Right lobe of liver (tissue), 4 donors: ENCODE measurements at regions not wholly inside any gene's neighbourhood (a gene's known extent, or its start where the extent isn't known, plus 50 kb on each side); places are given as distances from the start of the nearest gene placed in this dataset.

ENCODE experiments used
- POLR2A ChIP-seq: fragments of 450-650 bp; IDR thresholded peaks from one replicate; pipeline ENCODE4 v1.6.1; 2017; ENCODE audit warnings: antibody characterized with exemption, mild to moderate bottlenecking
- TF ChIP-seq, protein P1 (sequence below), 4 donors: fragments of 200-600 bp in 3 of 4; fragments of 450-650 bp in 1 of 4; IDR thresholded peaks; one replicate each; pipeline versions ENCODE4 v1.5.1 to v1.8.0; 2016 to 2022; ENCODE audit warnings: antibody characterized with exemption in 4 of 4, mild to moderate bottlenecking in 2 of 4
- donor health status: DM: no; HTN: no; CAD: no.
- donor health status: DM: no; HTN: no; CAD: no.
- donor health status: DM: no; HTN: yes; CAD: no.

DNA sequence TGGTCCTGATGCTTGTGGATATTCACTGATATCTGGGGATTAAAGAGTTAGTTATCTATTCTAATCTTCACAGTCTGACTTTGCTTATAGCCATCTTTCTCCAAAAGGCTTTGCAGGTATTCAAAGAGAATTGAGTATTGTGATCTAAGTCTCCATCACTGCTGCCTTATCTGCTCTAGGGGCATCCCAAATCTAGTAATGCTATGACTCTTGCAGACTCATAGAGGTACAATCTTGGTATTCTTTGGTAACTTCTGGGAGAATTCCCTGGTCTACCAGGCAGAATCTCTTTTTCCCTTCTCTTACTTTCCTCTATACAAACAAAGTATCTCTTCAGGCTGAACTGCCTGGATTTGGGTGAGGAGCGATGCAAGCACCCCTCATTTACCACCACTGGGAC, 746.3 kb downstream of the JRKL start:
- TF ChIP-seq, protein P1, sequence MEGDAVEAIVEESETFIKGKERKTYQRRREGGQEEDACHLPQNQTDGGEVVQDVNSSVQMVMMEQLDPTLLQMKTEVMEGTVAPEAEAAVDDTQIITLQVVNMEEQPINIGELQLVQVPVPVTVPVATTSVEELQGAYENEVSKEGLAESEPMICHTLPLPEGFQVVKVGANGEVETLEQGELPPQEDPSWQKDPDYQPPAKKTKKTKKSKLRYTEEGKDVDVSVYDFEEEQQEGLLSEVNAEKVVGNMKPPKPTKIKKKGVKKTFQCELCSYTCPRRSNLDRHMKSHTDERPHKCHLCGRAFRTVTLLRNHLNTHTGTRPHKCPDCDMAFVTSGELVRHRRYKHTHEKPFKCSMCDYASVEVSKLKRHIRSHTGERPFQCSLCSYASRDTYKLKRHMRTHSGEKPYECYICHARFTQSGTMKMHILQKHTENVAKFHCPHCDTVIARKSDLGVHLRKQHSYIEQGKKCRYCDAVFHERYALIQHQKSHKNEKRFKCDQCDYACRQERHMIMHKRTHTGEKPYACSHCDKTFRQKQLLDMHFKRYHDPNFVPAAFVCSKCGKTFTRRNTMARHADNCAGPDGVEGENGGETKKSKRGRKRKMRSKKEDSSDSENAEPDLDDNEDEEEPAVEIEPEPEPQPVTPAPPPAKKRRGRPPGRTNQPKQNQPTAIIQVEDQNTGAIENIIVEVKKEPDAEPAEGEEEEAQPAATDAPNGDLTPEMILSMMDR (IDR thresholded peaks at IDR 0.05): no peak
- no peak for TF ChIP-seq POLR2A
